HCT116 (cell line): ENCODE measurements at regions not wholly inside any gene's neighbourhood (a gene's known extent, or its start where the extent isn't known, plus 50 kb on each side); places are given as distances from the start of the nearest gene placed in this dataset.

Source experiments
- ATAC-seq: fragments of 200-7000 bp; cut with Tn5 transposase; 2 replicates; pipeline ENCODE4 v1.9.1; 2020; ENCODE audit warnings: mild to moderate bottlenecking, moderate library complexity
- BruUV-seq: library from RNA; stranded (reverse); fragments of 400-500 nt; replicated peaks from 2 replicates; lab custom pipeline; 2021; lab: Mats Ljungman, UMichigan
- CTCF ChIA-PET: fragments of 300-600 bp; sonication (Branson Sonifier 250); formaldehyde crosslinking; loops from one replicate; lab custom pipeline; 2021; ENCODE audit warnings: antibody characterized with exemption; lab: Charles Lee
- POLR2A ChIA-PET: fragments of 300-600, 350-600 bp; sonication (Branson Sonifier 250); formaldehyde crosslinking; loops from one replicate; lab custom pipeline; 2021; ENCODE audit warnings: antibody characterized with exemption; lab: Charles Lee
- RAD21 ChIA-PET, 2 experiments: fragments of 300-600 bp; sonication (Branson Sonifier 250); formaldehyde crosslinking; loops; one replicate each; lab custom pipeline; 2023; ENCODE audit warnings: low total read pairs in 2 of 2; ENCODE audit not compliant: uncharacterized antibody in 2 of 2, unreplicated experiment in 2 of 2, low non-redundant PET in 1 of 2; lab: Charles Lee
- DNase-seq: peaks from one replicate; pipeline ENCODE4 v3.0.0-alpha.2; 2010; ENCODE audit warnings: low read depth, low spot score
- H2AFZ ChIP-seq: fragments of 200-600 bp; shearing (Covaris generic), sonication (generic); 2 replicates; pipeline ENCODE4 v1.6.1; 2017; ENCODE audit warnings: low read depth, mixed run types, mixed read lengths, antibody characterized with exemption, low read length; ENCODE audit not compliant: poor library complexity, severe bottlenecking
- H3K27ac ChIP-seq: 2 replicates; pipeline ENCODE4 v1.5.1; 2012; ENCODE audit warnings: low read depth, low read length
- H3K27me3 ChIP-seq: fragments of 200-600 bp; sonication (generic); 2 replicates; pipeline ENCODE4 v1.6.1; 2016; ENCODE audit warnings: mixed run types, low read length, mixed read lengths; ENCODE audit not compliant: insufficient read depth
- H3K36me3 ChIP-seq, 2 experiments: fragments of 200-500 bp in 1 of 2; fragments of 200-600 bp in 1 of 2; sonication (Bioruptor generic) in 1 of 2; sonication (generic) in 1 of 2; 2 replicates each; pipeline versions ENCODE4 v1.5.1 to v1.6.1; 2014 to 2016; ENCODE audit warnings: low read length in 2 of 2, inconsistent platforms in 1 of 2, mixed read lengths in 1 of 2, mixed run types in 1 of 2; ENCODE audit not compliant: insufficient read depth in 2 of 2, control insufficient read depth in 1 of 2
- H3K4me1 ChIP-seq, 2 experiments: fragments of 200-600 bp in 1 of 2; sonication (generic) in 1 of 2; 2 replicates each; pipeline versions ENCODE4 v1.5.1 to v1.6.1; 2012 to 2017; ENCODE audit warnings: low read length in 2 of 2, inconsistent platforms in 1 of 2, mild to moderate bottlenecking in 1 of 2, mixed read lengths in 1 of 2, mixed run types in 1 of 2, moderate library complexity in 1 of 2; ENCODE audit not compliant: insufficient read depth in 2 of 2, control insufficient read depth in 1 of 2
- H3K4me2 ChIP-seq: fragments of 200-600 bp; sonication (generic); 2 replicates; pipeline ENCODE4 v1.6.1; 2017; ENCODE audit warnings: mixed run types, low read length, mixed read lengths
- H3K4me3 ChIP-seq, 2 experiments: fragments of 200-600 bp in 1 of 2; sonication (generic) in 1 of 2; replicated peaks in 1 of 2; 2 replicates each; pipeline ENCODE4 v1.5.1; 2011 to 2016; ENCODE audit warnings: low read length in 2 of 2, control low read depth in 1 of 2, low read depth in 1 of 2, mild to moderate bottlenecking in 1 of 2, mixed read lengths in 1 of 2, mixed run types in 1 of 2
- H3K79me2 ChIP-seq: fragments of 200-600 bp; sonication (generic); 2 replicates; pipeline ENCODE4 v1.6.1; 2017; ENCODE audit warnings: mild to moderate bottlenecking, mixed run types, low read length, moderate library complexity, mixed read lengths; ENCODE audit not compliant: insufficient read depth
- H3K9ac ChIP-seq: fragments of 200-600 bp; sonication (generic); 2 replicates; pipeline ENCODE4 v1.6.1; 2016; ENCODE audit warnings: low read length, mixed read lengths
- H3K9me2 ChIP-seq: fragments of 200-600 bp; sonication (generic), shearing (Covaris generic); 2 replicates; pipeline ENCODE4 v1.6.1; 2017; ENCODE audit warnings: mixed run types, mild to moderate bottlenecking, moderate library complexity; ENCODE audit not compliant: insufficient read depth
- H3K9me3 ChIP-seq, 2 experiments: fragments of 200-500 bp in 1 of 2; fragments of 200-600 bp in 1 of 2; sonication (Bioruptor generic) in 1 of 2; sonication (generic) in 1 of 2; 2 replicates each; pipeline ENCODE4 v1.6.1; 2014 to 2017; ENCODE audit warnings: low read length in 2 of 2, mixed read lengths in 2 of 2, inconsistent platforms in 1 of 2, low read depth in 1 of 2, mild to moderate bottlenecking in 1 of 2, mixed run types in 1 of 2, moderate library complexity in 1 of 2; ENCODE audit not compliant: control insufficient read depth in 1 of 2, insufficient read depth in 1 of 2
- H4K20me1 ChIP-seq: fragments of 200-600 bp; sonication (generic), shearing (Covaris generic); 2 replicates; pipeline ENCODE4 v1.6.1; 2017; ENCODE audit warnings: mixed run types, mild to moderate bottlenecking, moderate library complexity; ENCODE audit not compliant: insufficient read depth
- CBX3 ChIP-seq: IDR thresholded peaks from 2 replicates; pipeline ENCODE4 v1.6.1; 2012; ENCODE audit warnings: low read depth
- EGR1 ChIP-seq: IDR thresholded peaks from 2 replicates; pipeline ENCODE4 v1.6.1; 2012; ENCODE audit warnings: low read depth
- ELF1 ChIP-seq: IDR thresholded peaks from 2 replicates; pipeline ENCODE4 v1.6.1; 2012; ENCODE audit warnings: low read depth, borderline replicate concordance
- EZH2 ChIP-seq: fragments of 200-600 bp; sonication (generic); IDR thresholded peaks from 2 replicates; pipeline ENCODE4 v1.6.1; 2017; ENCODE audit warnings: antibody characterized with exemption, mixed run types
- EZH2phosphoT487 ChIP-seq: fragments of 200-600 bp; IDR thresholded peaks from 2 replicates; pipeline ENCODE4 v1.6.1; 2018; ENCODE audit warnings: antibody characterized with exemption, borderline replicate concordance
- FOSL1 ChIP-seq: IDR thresholded peaks from 2 replicates; pipeline ENCODE4 v1.6.1; 2012; ENCODE audit warnings: low read depth
- POLR2A ChIP-seq: IDR thresholded peaks from 2 replicates; pipeline ENCODE4 v1.7.0; 2011; ENCODE audit warnings: borderline replicate concordance; ENCODE audit not compliant: insufficient read depth, insufficient read length; ENCODE audit errors: extremely low read depth
- POLR2AphosphoS5 ChIP-seq: IDR thresholded peaks from 2 replicates; pipeline ENCODE4 v1.6.1; 2011; ENCODE audit warnings: mild to moderate bottlenecking, low read depth, low read length, moderate library complexity
- SIN3A ChIP-seq: IDR thresholded peaks from 2 replicates; pipeline ENCODE4 v1.6.1; 2012; ENCODE audit warnings: low read depth
- SP1 ChIP-seq: IDR thresholded peaks from 2 replicates; pipeline ENCODE4 v1.6.1; 2012; ENCODE audit warnings: low read depth
- SRF ChIP-seq: IDR thresholded peaks from 2 replicates; pipeline ENCODE4 v1.6.1; 2012; ENCODE audit warnings: low read depth
- TCF7L2 ChIP-seq: IDR thresholded peaks from 2 replicates; pipeline ENCODE4 v1.7.0; 2011; ENCODE audit warnings: borderline replicate concordance, inconsistent platforms; ENCODE audit not compliant: insufficient read depth, insufficient read length; ENCODE audit errors: extremely low read depth
- ZNF274 ChIP-seq: fragments of 200-500 bp; sonication (Bioruptor generic); IDR thresholded peaks from 2 replicates; pipeline ENCODE4 v1.6.1; 2014; ENCODE audit warnings: mild to moderate bottlenecking, low read depth, low read length, inconsistent platforms
- intact Hi-C: fragments of 100-400 bp; cut with micrococcal nuclease; formaldehyde crosslinking; loops from 2 replicates; pipeline ENCODE4 v1.10.0; 2022
- TF ChIP-seq, protein P1 (sequence below): IDR thresholded peaks from 2 replicates; pipeline ENCODE4 v1.6.1; 2011; ENCODE audit warnings: mild to moderate bottlenecking, low read length, moderate library complexity; ENCODE audit not compliant: insufficient replicate concordance; ENCODE audit errors: extremely low read depth
- TF ChIP-seq, protein P2 (sequence below), 3 experiments: fragments of 200-600 bp in 1 of 3; sonication (generic) in 1 of 3; IDR thresholded peaks in 2 of 3; conservative IDR thresholded peaks in 1 of 3; 2 replicates each; pipeline ENCODE4 v1.5.1; 2012 to 2017; ENCODE audit warnings: low read depth in 2 of 3, low read length in 2 of 3, antibody characterized with exemption in 1 of 3, borderline replicate concordance in 1 of 3, control low read depth in 1 of 3, mild to moderate bottlenecking in 1 of 3, mixed read lengths in 1 of 3, mixed run types in 1 of 3, moderate library complexity in 1 of 3; ENCODE audit not compliant: insufficient read depth in 1 of 3
- TF ChIP-seq, protein P3 (sequence below): IDR thresholded peaks from 2 replicates; pipeline ENCODE4 v1.6.1; 2012; ENCODE audit warnings: low read depth

DNA sequence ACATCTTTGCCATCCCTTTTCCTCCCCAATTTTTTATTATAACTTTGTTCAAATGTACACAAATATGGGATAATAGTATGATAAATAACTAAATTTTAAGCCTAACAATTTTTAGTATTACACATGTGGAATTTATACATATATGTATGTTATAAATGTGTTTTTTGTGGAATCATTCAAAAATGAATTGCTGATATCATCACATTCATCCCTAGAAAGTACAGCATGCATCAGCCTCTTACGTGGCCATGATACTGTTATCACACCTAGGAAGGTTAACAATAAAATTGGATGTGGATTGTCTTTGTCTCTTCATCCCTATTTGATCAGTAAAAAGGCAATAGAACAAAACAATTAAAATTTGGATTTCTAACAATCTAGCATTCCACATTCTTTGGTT is 73.7 kb upstream of the DAP start:
- H3K9me3 ChIP-seq, result no peaks in the 10 kb centered on the region
- no TSS peak for BruUV-seq
- no peaks in the 10 kb centered on the region for H3K4me1 ChIP-seq
- H3K9me2 ChIP-seq, result no peaks in the 10 kb centered on the region
- H4K20me1 ChIP-seq, result no peaks in the 10 kb centered on the region
- no peak overlapping the region for H3K4me3 ChIP-seq
- ChIA-PET RAD21 (no interaction called here), CTCF (no interaction called here), POLR2A (no interaction called here)
- H3K79me2 ChIP-seq, result no peaks in the 10 kb centered on the region
- H2AFZ ChIP-seq, result no peak overlapping the region
- H3K4me2 ChIP-seq, result no peak overlapping the region
- DNase-seq, result no peak
- H3K9ac ChIP-seq, result no peak overlapping the region
- no peaks in the 10 kb centered on the region for H3K27me3 ChIP-seq
- no peak overlapping the region for H3K27ac ChIP-seq
- no peak for TF ChIP-seq SIN3A
- TF ChIP-seq POLR2A, result no peak
- no peak for TF ChIP-seq SRF
- TF ChIP-seq SP1, result no peak
- TF ChIP-seq EGR1, result no peak
- TF ChIP-seq TCF7L2, result no peak
- TF ChIP-seq EZH2phosphoT487, result no peak
- TF ChIP-seq ZNF274, result no peak
- TF ChIP-seq CBX3, result no peak
- TF ChIP-seq, protein P1, sequence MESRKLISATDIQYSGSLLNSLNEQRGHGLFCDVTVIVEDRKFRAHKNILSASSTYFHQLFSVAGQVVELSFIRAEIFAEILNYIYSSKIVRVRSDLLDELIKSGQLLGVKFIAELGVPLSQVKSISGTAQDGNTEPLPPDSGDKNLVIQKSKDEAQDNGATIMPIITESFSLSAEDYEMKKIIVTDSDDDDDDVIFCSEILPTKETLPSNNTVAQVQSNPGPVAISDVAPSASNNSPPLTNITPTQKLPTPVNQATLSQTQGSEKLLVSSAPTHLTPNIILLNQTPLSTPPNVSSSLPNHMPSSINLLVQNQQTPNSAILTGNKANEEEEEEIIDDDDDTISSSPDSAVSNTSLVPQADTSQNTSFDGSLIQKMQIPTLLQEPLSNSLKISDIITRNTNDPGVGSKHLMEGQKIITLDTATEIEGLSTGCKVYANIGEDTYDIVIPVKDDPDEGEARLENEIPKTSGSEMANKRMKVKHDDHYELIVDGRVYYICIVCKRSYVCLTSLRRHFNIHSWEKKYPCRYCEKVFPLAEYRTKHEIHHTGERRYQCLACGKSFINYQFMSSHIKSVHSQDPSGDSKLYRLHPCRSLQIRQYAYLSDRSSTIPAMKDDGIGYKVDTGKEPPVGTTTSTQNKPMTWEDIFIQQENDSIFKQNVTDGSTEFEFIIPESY, result no peak
- TF ChIP-seq, protein P2, sequence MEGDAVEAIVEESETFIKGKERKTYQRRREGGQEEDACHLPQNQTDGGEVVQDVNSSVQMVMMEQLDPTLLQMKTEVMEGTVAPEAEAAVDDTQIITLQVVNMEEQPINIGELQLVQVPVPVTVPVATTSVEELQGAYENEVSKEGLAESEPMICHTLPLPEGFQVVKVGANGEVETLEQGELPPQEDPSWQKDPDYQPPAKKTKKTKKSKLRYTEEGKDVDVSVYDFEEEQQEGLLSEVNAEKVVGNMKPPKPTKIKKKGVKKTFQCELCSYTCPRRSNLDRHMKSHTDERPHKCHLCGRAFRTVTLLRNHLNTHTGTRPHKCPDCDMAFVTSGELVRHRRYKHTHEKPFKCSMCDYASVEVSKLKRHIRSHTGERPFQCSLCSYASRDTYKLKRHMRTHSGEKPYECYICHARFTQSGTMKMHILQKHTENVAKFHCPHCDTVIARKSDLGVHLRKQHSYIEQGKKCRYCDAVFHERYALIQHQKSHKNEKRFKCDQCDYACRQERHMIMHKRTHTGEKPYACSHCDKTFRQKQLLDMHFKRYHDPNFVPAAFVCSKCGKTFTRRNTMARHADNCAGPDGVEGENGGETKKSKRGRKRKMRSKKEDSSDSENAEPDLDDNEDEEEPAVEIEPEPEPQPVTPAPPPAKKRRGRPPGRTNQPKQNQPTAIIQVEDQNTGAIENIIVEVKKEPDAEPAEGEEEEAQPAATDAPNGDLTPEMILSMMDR (IDR thresholded peaks at IDR 0.05 in 2 of 3, conservative IDR thresholded peaks at IDR 0.05 in 1 of 3; ENCODE audit: borderline replicate concordance in 1 of 3, insufficient read depth in 1 of 3, low read depth in 2 of 3, low read length in 2 of 3), result no peak
- no peak for TF ChIP-seq POLR2AphosphoS5
- no peak for TF ChIP-seq FOSL1
- TF ChIP-seq, protein P3, sequence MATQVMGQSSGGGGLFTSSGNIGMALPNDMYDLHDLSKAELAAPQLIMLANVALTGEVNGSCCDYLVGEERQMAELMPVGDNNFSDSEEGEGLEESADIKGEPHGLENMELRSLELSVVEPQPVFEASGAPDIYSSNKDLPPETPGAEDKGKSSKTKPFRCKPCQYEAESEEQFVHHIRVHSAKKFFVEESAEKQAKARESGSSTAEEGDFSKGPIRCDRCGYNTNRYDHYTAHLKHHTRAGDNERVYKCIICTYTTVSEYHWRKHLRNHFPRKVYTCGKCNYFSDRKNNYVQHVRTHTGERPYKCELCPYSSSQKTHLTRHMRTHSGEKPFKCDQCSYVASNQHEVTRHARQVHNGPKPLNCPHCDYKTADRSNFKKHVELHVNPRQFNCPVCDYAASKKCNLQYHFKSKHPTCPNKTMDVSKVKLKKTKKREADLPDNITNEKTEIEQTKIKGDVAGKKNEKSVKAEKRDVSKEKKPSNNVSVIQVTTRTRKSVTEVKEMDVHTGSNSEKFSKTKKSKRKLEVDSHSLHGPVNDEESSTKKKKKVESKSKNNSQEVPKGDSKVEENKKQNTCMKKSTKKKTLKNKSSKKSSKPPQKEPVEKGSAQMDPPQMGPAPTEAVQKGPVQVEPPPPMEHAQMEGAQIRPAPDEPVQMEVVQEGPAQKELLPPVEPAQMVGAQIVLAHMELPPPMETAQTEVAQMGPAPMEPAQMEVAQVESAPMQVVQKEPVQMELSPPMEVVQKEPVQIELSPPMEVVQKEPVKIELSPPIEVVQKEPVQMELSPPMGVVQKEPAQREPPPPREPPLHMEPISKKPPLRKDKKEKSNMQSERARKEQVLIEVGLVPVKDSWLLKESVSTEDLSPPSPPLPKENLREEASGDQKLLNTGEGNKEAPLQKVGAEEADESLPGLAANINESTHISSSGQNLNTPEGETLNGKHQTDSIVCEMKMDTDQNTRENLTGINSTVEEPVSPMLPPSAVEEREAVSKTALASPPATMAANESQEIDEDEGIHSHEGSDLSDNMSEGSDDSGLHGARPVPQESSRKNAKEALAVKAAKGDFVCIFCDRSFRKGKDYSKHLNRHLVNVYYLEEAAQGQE, result no peak
- no peak for TF ChIP-seq EZH2
- TF ChIP-seq ELF1, result no peak
- no peak for ATAC-seq
- no peaks in the 10 kb centered on the region for H3K36me3 ChIP-seq
- intact Hi-C loops, result no loop called here
